CD4-positive, alpha-beta T cell treated with Interleukin-1 beta for 1 hour (primary cell): ENCODE measurements at regions not wholly inside any gene's neighbourhood (a gene's known extent, or its start where the extent isn't known, plus 50 kb on each side); places are given as distances from the start of the nearest gene placed in this dataset.
"Not testable (repeated sequence)": the region's sequence is repeated elsewhere in the genome, so short reads cannot be mapped to it uniquely, and the experiment has no call there.

Experiments
- DNase-seq, 2 donors: peaks; one replicate each; pipeline ENCODE4 v3.0.0-alpha.2; 2020 to 2022

DNA sequence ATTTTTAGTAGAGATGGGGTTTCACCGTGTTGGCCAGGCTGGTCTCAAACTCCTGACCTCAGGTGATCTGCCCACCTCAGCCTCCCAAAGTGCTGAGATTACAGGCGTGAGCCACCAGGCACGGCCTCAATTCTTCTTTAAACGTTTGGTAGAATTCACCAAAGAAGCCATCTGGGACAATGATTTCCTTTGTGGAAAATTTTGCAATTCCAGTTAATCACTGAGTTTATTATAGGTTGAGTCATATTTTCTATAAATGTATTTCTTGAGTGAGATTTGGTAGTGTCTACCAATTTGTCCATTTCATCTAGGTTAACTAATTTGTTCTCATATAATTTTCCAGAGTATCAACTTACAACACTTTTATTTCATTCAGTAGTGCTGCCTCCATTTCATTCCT lies 683.9 kb upstream of the TMEM132C start:
- no peak for DNase-seq

DNA sequence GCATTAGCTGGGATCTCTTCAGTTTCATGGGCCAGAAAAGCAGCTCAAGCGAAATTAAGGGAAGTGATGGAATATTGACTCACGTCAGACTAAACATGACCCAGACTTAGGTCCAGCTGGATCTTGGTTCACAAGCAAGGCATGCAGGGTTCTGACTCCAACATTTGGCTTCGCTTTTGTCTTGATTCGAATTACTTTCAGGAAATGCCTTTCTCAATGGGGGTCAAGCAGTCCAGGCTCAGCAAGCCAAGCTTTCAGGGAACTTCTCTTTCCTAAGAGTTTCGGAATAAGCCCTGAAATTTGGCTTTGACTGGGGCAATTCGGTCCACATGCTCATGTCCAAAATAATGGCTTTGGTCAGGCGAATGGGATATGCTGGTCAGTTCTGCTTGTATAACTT lies 678.7 kb upstream of the TMEM132C start:
- no peak for DNase-seq

DNA sequence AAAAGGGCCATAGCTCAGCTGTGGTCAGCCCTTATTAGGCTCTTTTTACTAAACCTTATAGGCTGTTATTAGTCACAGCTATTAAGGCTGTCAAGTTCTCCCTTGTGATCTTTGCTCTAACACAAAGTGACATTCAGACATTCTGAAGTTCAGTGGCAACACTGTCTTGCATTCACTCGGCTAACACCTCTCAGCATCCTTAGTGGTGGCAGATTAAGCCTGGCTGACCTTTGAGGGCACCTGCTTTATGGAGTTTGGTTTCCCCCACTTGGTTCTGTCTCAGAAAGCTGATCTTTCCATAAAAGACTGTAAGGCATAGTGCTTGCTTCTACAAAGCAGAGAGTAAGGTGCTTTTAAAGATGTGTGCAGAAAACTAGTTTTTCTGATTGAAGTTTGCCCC lies 677.4 kb upstream of the TMEM132C start:
- DNase-seq: no peak

DNA sequence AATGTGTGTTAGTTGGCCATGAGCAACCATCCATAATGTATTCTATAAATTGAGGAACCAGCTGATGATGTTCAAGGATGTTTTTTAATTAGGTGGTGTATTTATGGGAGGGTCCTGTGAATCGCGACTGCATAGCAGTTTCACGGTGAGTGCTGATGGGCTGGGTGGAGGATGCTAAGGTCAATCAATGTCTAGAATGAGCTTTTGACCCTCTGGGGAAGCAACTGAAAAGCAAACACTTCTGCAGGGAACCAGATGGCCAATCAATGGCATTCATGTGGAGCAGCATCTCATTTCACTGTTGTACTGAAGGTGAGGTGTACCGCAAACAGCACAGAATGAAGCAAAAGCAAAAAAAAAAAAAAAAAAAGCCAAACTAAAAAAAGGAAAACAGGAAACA lies 676.1 kb upstream of the TMEM132C start:
- DNase-seq: no peak

DNA sequence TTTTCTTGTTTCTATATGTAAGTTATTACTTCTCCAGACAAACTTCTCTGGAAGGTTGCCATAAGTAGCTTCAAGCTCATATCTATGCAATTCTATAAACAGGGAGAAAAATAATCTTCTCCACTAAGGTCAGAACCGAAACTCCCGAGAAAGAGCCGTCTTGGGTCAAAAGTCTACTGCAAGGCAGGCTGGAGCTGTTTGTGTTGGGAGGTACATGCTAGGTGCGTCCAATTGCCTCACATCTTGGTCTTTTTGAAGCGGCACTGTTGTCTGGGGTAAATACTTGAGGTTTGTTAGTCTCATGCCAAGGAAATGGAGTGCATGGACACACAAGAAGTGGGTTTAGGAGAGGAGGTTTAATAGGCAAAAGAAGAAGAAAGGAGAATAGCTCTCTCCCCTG lies 674.7 kb upstream of the TMEM132C start:
- DNase-seq: no peak

DNA sequence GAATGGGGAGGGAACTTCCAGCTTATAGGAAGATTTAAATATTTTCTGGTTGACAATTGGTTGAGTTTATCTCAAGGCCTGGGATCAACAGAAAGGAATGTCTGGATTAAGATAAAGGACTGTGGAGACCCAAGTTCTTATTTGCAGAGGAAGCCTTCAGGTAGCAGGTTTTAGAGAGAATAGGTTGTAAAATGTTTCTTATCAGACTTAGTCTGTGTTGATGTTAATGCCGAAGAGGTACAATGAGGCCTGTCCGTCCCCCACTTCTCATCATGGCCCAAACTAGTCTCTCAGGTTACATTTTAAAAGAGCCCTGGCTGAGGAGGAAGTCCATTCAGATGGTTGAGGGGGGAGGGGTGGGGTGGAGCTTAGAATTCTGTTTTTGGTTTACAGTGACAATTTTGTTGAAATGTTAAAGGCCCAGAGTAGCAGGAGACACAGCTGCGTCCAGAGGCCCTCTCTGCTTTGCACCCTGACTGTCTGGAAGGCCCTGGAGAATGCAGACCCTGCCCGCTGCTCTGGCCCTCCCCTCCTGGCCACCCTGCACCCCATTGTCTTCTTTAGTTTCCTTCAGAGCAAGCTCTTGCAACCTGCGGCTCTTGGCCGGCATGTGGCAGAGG lies 672.5 kb upstream of the TMEM132C start:
- DNase-seq: no peak

DNA sequence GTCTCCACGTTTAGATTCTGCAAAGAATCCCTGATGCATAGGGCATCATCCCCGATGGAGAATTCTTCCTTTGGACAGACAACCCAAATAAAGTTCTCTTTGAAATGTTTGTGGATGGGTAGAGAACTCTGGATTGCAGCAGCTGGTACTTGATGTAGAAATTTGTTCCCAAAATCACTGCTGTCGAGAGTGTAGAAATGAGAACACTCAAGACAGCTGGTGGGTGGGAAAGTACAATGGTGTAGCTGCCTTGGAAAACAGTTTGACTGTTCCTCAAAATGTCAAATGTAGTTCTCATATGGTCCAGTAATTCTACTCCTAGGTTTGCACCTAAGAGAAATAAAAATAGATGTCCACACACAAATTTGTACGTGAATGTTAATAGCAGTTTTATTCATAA lies 671.5 kb upstream of the TMEM132C start:
- DNase-seq: no peak

DNA sequence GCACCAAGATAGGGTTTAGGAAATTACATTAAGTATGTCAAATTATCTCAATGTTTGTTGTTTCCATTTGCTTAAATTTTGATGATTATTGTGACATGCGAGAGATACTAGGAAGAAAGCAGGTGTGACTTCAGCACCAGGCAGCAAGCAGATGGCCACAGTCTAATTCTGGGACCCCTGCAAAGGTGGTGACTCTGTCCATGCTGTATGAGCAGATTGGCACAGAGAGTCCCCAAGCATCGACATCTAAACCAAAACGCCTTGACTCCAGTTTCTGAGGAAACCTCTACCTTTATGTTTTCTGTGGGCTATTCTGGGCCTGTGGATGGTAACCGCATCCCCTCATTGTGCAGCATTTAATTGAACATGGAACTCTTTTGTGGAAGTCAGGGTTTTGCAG lies 670.1 kb upstream of the TMEM132C start:
- no peak for DNase-seq

DNA sequence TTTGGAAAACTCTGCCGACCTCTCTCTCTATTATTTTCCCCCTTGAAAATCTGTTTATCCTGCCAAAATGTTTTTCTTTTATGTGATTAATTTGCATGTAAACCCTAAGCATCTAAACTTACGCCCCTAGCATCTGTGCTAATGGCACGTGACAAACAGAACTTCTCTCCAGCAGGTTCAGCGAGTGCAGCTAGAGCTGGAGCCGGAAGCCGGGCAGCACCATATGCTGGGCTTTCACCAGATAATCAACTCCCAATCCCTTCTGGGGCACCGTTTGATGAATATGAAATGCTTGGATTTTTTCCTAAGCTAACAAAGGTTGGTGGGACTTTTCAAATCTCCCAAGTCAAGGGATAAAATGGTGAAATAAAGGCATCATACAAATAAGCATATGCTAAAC lies 667.5 kb upstream of the TMEM132C start:
- no peak for DNase-seq

DNA sequence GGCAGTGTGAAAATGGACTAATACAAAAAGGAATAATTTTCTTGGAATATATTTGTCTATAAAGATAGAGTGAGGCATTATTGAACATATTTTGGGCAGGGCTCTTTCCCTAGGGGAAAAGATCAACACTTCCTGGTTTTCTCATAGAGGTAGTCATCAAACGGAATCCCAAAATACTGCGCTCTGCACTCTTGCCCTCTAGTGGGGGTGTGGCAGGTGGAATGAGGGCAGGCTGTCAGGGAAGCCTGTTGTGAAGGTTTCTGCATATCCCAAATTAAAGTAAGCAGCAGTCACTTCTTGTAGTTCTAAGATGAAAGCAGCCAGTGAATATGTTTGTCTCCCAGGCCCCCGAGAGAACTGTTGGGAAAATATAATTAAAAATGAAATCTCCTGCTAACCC lies 666.8 kb upstream of the TMEM132C start:
- DNase-seq: no peak

DNA sequence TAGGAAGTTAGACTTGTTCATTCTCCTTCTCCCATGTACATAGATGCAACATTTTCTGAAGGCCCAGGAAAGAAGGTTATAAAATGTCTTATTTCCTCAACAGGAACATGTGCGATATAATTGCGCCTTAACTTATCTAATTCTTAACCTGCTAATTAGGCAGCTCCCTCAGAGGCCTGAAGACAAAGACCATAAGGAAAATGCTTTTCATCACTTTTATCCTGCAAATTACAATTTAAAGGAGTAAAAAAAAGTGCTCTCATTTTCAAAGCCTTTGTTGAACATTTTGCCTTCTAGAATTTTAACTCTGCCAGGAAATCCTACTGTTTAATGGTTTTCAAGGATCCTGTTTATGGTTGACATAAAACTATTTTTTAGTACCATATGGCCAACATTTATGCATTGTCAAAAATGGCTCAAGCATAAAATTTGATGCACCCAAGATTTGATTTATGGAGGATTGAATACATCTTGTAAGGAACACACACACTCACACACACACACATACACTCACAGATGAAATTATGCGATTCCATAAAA lies 660.4 kb upstream of the TMEM132C start:
- no peak for DNase-seq

DNA sequence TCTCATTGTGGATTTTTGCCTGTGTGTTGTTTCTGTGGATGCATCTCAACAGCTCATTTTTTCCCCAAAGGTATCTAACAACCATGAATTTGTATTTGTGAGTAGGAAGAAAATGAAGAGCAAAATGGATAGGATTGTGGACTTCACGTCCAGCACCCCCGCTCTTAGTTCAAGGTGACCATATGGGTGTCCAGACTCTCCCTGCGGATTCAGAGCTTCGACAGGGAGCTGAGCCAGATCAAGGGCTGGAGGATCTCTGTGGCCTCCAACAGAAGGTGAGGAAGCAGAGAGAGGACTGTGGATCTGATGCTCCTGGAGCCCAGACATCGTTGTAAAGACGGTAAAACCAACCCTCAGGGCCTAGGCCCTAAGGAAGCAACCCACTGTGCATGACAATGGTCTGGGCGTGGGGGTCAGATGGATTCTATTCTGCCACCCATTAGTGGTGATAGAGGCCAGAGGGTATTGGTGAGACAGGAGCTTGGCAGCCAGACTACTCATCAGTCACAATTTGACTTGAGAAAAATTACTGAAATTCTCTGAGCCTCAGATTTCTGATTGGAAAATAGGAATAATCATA lies 659.7 kb upstream of the TMEM132C start:
- no peak for DNase-seq

DNA sequence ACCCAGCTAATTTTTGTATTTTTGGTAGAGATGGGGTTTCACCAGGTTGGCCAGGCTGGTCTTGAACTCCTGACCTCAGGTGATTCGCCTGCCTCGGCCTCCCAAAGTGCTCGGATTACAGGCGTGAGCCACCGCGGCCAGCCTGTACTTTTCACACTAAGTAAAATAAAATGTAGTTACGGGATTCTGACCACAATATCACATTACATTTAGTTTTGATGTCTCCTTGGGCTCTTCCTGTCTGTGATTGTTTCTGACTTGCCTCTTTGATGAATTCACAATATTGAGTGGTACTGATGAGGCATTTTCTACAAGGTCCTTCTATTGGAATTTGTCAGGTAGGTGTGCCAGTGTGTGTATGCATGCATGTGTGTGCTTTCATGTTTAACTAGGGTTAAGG lies 658.6 kb upstream of the TMEM132C start:
- not testable (repeated sequence) for DNase-seq

DNA sequence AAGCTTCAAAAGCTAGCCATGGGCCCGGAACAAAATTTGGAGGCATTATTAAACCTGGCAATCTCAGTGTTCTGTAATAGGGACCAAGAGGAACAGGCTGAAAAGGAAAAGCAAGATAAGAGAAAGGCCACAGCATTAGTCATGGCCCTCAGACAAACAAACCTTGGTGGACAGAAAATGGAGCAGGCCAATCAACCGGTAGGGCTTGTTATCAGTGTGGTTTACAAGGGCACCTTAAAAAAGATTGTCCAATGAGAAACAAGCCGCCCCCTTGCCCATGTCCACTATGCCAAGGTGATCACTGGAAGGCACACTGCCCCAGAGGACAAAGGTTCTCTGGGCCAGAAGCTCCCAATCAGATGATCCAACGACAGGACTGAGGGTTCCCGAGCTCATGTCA lies 653.9 kb upstream of the TMEM132C start:
- DNase-seq: no peak

DNA sequence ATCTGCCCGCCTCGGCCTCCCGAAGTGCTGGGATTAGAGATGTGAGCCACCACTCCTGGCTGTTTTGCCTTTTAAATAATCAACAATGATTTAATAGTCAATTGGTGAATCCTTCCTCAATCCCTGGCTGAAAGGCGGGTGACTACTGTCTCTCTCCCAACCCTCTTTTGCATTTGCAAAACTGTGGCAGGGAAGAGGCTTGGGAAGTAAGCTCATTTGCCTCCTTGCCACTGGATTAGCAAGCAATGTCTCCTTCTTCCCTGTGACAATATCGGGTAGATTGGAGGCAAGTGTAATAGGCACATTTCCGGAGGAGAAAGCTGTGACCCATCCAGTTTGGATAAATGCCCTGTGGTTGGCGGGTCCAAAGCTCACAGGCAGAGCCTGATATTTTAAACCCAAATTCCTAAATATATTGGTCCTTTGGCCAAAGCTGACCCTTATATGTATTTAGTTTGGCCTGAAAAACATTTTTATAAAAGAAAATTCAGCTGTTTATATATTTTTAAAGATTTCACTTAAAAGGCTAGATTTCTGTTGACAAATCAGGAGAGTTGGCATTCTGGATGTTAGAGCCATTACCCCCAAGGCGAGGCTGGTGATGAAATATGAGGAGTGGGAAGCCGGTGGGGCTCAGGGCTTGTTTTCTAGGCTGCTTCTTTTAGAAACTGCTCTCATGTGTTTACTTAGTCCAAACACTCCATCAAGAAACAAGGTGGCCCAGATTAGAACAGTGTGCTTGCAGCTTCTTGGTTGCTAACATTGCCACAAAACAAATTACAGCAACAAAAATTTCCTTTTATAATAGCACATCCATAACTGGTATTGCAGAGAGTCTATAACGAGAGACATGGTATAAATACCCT lies 646.9 kb upstream of the TMEM132C start:
- no peak for DNase-seq

DNA sequence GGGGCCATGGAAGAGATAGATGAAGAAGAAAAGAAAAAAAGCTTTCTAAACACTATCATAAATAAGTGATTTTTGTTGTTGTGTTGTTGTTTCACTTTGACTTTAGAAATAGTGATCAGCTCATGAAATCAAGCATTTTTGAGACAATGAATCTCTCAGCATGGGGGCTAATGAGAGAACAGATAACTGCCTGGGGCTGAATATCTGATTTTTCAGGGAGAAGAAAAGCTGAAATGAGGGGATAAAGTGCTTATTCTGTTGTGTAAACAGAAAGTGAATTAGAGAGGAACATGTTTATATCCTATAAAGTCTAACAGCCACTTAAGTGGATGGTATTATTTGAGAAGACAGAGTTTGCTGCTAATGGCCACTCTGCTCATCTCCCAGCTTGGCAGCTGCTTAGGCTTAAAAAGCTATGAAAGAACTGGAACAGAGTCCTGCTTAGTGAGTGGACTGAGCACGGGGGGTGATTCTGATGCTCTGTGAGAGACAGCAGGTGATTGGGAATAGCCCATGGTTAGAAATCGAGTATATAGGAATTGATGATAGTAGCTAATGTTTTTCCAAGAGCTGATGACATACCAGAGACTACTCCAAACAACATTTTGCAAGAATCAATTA lies 646.1 kb upstream of the TMEM132C start:
- DNase-seq: no peak

DNA sequence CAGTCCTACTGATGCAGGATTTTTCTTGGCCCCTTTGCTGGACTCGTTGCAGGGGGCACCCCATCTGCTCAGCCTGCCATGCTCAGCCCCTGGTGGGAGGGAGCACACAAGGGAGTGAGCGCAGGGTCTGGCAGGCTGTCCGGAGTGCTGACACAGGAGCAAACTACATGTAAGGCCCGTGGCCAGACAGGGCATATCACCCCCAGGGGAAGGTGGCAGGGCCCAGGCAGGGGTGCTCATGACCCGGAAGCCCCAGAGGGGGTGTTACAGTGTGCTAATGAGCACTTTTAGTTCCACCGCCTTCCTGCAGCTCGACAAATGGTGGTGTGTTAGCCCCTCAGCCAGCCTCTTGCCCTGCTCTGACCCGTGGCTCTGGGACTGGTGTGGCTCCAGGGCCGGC lies 645.6 kb upstream of the TMEM132C start:
- DNase-seq: no peak

DNA sequence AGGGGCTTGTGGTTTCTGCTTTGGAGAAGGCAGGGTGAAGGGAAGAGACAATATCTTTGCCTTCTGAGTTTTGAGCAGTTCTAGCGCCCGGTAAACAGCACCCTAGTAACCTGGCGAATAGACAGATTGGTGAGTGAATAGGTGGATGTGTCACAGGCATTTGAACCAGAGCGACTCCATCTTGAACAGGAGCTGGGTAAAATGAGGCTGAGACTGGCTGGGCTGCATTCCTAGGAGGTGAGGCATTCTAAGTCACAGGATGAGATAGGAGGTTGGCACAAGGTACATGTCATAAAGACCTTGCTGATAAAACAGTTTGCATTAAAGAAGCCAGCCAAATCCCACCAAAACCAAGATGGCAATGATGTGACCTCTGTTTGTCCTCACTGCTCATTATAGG lies 643.6 kb upstream of the TMEM132C start:
- DNase-seq: no peak

DNA sequence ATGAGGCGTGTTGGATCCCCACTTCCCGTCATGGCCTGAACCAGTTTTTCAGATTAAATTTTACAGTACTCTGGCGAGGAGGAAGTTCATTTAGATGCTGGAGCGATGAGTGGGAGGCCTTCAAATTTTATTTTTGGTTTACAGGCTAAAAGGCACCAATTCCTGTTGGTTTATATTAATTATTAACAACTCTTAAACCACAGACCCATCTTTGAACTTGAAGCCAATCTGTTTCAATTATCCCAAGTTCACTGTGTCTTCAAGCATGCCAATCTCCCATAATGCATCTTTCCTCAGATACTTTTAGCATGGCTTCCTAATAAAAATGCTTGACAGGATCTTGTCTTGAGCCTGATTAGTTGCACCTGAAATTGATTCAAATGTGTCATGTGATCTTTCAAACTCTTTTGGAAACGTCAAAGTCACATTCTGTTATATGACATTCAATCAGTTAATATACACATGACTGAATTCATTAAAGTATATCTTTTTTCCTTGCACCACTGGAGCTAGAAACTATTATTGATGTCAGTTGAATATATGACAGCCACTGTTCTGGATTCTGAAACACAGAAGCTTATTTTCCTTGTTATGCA lies 641.7 kb upstream of the TMEM132C start:
- DNase-seq: no peak

DNA sequence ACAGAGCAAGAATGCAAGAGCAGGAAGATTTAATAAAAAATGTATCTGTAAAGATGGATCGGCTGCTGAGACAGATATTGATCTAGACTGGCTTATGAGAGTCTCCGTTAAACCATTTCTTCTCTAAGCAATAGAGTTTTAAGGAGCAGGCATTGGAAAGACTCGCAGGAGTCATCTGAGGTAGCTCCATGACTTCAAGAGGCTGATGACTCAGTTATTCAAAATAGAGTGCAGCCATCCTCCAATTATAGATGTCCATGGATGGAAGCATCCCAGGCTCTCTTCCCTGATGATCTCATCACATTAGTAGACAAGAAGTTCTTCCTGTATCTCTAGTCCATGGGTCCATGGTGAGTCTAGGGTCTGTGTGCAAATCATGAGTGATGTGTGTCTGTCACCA lies 638.3 kb upstream of the TMEM132C start:
- DNase-seq: no peak

DNA sequence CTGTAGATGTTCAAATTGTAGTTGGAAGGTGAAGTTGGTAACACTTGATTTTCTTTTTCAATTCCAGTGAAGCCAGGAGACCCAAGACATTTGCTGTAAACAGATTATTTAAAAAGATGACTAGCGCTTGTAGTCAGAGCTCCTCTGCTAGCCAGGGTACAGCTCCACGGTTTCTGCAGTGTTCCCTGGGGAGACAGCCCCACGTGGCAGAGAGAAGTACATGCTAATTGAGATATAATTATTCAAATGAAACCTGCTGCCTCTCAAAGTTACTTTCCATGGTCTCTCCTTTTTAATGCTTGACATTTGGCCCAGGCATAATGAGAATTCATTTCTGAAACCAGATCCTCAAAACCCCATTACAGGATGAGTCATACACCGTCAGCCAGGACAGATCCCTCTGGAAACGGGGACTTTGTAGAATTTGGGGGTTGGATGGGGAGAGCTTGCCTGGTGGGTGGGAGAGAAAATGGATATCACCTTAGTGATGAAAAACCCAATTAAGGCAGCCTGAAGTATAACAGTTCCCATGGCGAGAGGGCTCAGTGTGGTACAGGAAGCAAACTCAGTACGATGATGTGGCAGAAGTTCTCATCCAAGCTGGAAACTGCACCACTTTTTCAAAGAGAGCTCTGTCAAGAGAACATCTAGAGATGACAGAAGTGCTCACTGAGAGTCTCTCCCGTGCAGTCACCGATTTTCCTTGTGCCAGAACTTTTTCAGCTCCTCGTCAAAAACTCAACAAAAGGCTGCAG lies 637.7 kb upstream of the TMEM132C start:
- no peak for DNase-seq

DNA sequence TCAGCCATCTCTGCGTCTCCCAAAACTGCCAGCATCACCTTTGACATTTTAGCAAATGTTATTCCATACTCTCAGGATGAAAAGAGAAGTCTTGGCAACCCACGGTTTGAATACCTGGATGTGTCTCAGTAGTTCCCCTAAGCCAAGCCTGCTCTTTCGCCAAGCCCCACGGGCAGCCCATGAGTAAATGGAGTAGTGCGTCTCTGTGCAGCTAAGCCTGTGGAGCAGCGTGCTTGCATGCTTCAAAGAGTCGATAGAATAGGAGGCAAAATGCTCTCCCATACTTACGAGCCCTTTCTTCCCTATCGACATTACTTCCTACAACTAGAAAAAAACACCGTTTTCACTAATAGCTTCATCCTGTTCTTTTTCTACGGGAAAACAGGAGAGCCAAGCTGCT lies 634.5 kb upstream of the TMEM132C start:
- DNase-seq: no peak
